PC-9 (cell line): ENCODE measurements at regions not wholly inside any gene's neighbourhood (a gene's known extent, or its start where the extent isn't known, plus 50 kb on each side); places are given as distances from the start of the nearest gene placed in this dataset.

Experiments
- EZH2 ChIP-seq: fragments of 200-600 bp; sonication (generic); IDR thresholded peaks from 2 replicates; pipeline ENCODE4 v1.8.0; 2017; ENCODE audit warnings: antibody characterized with exemption, low read depth
- TF ChIP-seq, protein P1 (sequence below): fragments of 200-600 bp; sonication (generic); conservative IDR thresholded peaks from 2 replicates; pipeline ENCODE4 v1.6.1; 2017; ENCODE audit warnings: mixed run types, antibody characterized with exemption, mild to moderate bottlenecking, moderate library complexity

DNA sequence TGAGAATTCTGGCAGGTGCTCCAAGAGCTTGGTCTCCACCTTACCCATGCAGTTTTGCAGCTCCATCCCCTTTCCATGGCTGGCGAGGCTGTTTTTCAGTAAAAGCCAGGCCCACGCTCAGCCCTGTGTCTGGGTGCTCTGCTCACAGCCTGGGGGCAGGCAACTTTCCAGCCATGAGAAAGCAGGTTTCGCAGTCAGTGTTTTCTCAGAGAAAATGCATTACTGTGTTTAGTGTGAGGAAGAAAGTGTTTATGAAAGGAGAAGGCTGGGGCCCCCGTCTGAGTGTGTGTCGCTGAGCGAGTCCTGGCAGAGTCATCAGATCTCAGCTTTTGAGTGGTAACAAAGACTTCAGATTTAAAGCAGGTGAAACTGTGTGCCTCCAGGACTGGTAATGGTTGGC, 248.1 kb downstream of the IRX1 start:
- TF ChIP-seq, protein P1, sequence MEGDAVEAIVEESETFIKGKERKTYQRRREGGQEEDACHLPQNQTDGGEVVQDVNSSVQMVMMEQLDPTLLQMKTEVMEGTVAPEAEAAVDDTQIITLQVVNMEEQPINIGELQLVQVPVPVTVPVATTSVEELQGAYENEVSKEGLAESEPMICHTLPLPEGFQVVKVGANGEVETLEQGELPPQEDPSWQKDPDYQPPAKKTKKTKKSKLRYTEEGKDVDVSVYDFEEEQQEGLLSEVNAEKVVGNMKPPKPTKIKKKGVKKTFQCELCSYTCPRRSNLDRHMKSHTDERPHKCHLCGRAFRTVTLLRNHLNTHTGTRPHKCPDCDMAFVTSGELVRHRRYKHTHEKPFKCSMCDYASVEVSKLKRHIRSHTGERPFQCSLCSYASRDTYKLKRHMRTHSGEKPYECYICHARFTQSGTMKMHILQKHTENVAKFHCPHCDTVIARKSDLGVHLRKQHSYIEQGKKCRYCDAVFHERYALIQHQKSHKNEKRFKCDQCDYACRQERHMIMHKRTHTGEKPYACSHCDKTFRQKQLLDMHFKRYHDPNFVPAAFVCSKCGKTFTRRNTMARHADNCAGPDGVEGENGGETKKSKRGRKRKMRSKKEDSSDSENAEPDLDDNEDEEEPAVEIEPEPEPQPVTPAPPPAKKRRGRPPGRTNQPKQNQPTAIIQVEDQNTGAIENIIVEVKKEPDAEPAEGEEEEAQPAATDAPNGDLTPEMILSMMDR = no peak
- TF ChIP-seq EZH2 = no peak
